Nephron progenitor cell (in vitro differentiated cells): ENCODE measurements at regions not wholly inside any gene's neighbourhood (a gene's known extent, or its start where the extent isn't known, plus 50 kb on each side); places are given as distances from the start of the nearest gene placed in this dataset.
"Not testable (repeated sequence)": the region's sequence is repeated elsewhere in the genome, so short reads cannot be mapped to it uniquely, and the experiment has no call there.

Source experiments
- DNase-seq: peaks from one replicate; pipeline ENCODE4 v3.0.0; 2021
- H3K27ac Mint-ChIP-seq: 2 replicates; pipeline ENCODE4 v1.8.0; 2021; ENCODE audit warnings: mild to moderate bottlenecking, moderate library complexity, mixed read lengths
- H3K27me3 Mint-ChIP-seq: 2 replicates; pipeline ENCODE4 v1.8.0; 2021; ENCODE audit warnings: mild to moderate bottlenecking, low read depth, mixed read lengths; ENCODE audit not compliant: poor library complexity
- H3K36me3 Mint-ChIP-seq: 2 replicates; pipeline ENCODE4 v1.8.0; 2021; ENCODE audit warnings: low read depth, mixed read lengths
- H3K4me1 Mint-ChIP-seq: 2 replicates; pipeline ENCODE4 v1.8.0; 2021; ENCODE audit warnings: mixed read lengths
- H3K4me3 Mint-ChIP-seq: 2 replicates; pipeline ENCODE4 v1.8.0; 2021; ENCODE audit warnings: mild to moderate bottlenecking, moderate library complexity, mixed read lengths
- H3K9me3 Mint-ChIP-seq: 2 replicates; pipeline ENCODE4 v1.8.0; 2021; ENCODE audit warnings: mild to moderate bottlenecking, moderate library complexity, mixed read lengths
- TF ChIP-seq, protein P1 (sequence below): fragments of 200-600 bp; sonication (generic); IDR thresholded peaks from 2 replicates; pipeline ENCODE4 v1.5.0; 2021; ENCODE audit warnings: antibody characterized with exemption

- no peak overlapping the region for H3K27ac Mint-ChIP-seq
- no peak overlapping the region for H3K4me3 Mint-ChIP-seq
- no peak for DNase-seq
- H3K36me3 Mint-ChIP-seq = no peaks in the 10 kb centered on the region
- H3K9me3 Mint-ChIP-seq = peaks cover 8% of the 10 kb centered on the region
- peaks cover 61% of the 10 kb centered on the region for H3K27me3 Mint-ChIP-seq
- TF ChIP-seq, protein P1, sequence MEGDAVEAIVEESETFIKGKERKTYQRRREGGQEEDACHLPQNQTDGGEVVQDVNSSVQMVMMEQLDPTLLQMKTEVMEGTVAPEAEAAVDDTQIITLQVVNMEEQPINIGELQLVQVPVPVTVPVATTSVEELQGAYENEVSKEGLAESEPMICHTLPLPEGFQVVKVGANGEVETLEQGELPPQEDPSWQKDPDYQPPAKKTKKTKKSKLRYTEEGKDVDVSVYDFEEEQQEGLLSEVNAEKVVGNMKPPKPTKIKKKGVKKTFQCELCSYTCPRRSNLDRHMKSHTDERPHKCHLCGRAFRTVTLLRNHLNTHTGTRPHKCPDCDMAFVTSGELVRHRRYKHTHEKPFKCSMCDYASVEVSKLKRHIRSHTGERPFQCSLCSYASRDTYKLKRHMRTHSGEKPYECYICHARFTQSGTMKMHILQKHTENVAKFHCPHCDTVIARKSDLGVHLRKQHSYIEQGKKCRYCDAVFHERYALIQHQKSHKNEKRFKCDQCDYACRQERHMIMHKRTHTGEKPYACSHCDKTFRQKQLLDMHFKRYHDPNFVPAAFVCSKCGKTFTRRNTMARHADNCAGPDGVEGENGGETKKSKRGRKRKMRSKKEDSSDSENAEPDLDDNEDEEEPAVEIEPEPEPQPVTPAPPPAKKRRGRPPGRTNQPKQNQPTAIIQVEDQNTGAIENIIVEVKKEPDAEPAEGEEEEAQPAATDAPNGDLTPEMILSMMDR = no peak
- H3K4me1 Mint-ChIP-seq = peaks cover 14% of the 10 kb centered on the region
These were observed 119.0 kb upstream of the EEF2KMT start for GRCh38 chr16:5216441-5217080.

- DNase-seq = no peak
- H3K36me3 Mint-ChIP-seq = no peaks in the 10 kb centered on the region
- no peak overlapping the region for H3K4me3 Mint-ChIP-seq
- H3K27ac Mint-ChIP-seq = no peak overlapping the region
- H3K9me3 Mint-ChIP-seq = peaks cover 8% of the 10 kb centered on the region
- H3K4me1 Mint-ChIP-seq = peaks cover 14% of the 10 kb centered on the region
- H3K27me3 Mint-ChIP-seq = peaks cover 68% of the 10 kb centered on the region
- TF ChIP-seq, protein P1 = no peak
These were observed 118.3 kb upstream of the EEF2KMT start for GRCh38 chr16:5215901-5216300.

DNA sequence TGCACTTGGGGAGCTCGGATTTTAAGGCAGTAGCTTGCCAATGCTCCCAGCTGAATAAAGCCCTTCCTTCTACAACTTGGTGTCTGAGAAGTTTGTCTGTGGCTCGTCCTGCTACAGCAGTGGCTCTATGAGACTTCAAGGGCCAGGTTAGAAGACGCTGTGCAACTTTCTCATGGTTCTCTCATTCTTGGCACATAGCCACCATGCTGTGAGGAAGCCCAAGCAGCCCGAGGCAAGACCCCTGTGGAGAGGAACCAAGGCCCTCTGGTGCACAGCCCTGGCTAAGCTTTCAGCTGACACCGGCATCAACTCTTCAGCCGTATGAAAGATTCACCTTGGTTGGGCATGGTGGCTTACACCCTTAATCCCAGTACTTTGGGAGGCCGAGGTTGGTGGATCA, 116.9 kb upstream of the EEF2KMT start:
- TF ChIP-seq, protein P1 = no peak
- DNase-seq = no peak
- Mint-ChIP-seq H3K4me3 (no peak overlapping the region), H3K9me3 (peaks cover 8% of the 10 kb centered on the region), H3K27me3 (peaks cover 80% of the 10 kb centered on the region), H3K4me1 (peaks cover 14% of the 10 kb centered on the region), H3K27ac (no peak overlapping the region), H3K36me3 (no peaks in the 10 kb centered on the region)

GRCh38 chr16:5212501-5212900, 114.9 kb upstream of the EEF2KMT start:
- DNase-seq = peak; percentile 5
- Mint-ChIP-seq H3K4me1 (peaks cover 14% of the 10 kb centered on the region), H3K27me3 (peaks cover 69% of the 10 kb centered on the region)
- not testable (repeated sequence) for H3K36me3 Mint-ChIP-seq, H3K4me3 Mint-ChIP-seq, H3K9me3 Mint-ChIP-seq, H3K27ac Mint-ChIP-seq

- not testable (repeated sequence) for H3K4me3 Mint-ChIP-seq, H3K27ac Mint-ChIP-seq, DNase-seq, H3K36me3 Mint-ChIP-seq
- Mint-ChIP-seq H3K27me3 (peaks cover 33% of the 10 kb centered on the region), H3K9me3 (peaks cover 18% of the 10 kb centered on the region), H3K4me1 (peaks cover 10% of the 10 kb centered on the region)
These were observed 110.4 kb upstream of the EEF2KMT start for GRCh38 chr16:5207862-5208498.

- no peak for DNase-seq
- peaks cover 18% of the 10 kb centered on the region for H3K9me3 Mint-ChIP-seq
- no peak overlapping the region for H3K4me3 Mint-ChIP-seq
- TF ChIP-seq, protein P1 = no peak
- H3K36me3 Mint-ChIP-seq = no peaks in the 10 kb centered on the region
- peaks cover under 1% of the 10 kb centered on the region for H3K4me1 Mint-ChIP-seq
- no peak overlapping the region for H3K27ac Mint-ChIP-seq
- H3K27me3 Mint-ChIP-seq = peaks cover 24% of the 10 kb centered on the region
These were observed 109.5 kb upstream of the EEF2KMT start for GRCh38 chr16:5207001-5207523.
